SK-N-MC (cell line): ENCODE measurements at regions not wholly inside any gene's neighbourhood (a gene's known extent, or its start where the extent isn't known, plus 50 kb on each side); places are given as distances from the start of the nearest gene placed in this dataset.

ENCODE experiments used
- EZH2 ChIP-seq: fragments of 200-600 bp; sonication (generic); IDR thresholded peaks from one replicate; pipeline ENCODE4 v1.6.1; 2017; ENCODE audit warnings: antibody characterized with exemption
- FOXP2 ChIP-seq: optimal IDR thresholded peaks from 2 replicates; pipeline ENCODE3; 2011; ENCODE audit warnings: mild to moderate bottlenecking, moderate library complexity; ENCODE audit not compliant: insufficient read depth; ENCODE audit errors: extremely low read length, control extremely low read depth
- POLR2AphosphoS5 ChIP-seq: IDR thresholded peaks from 2 replicates; pipeline ENCODE4 v1.6.1; 2012; ENCODE audit warnings: mild to moderate bottlenecking, low read depth, low read length, borderline replicate concordance

GRCh38 chr13:44649104-44649428 lies 72.9 kb upstream of the TSC22D1 start:
- TF ChIP-seq EZH2 (no peak), POLR2AphosphoS5 (no peak), FOXP2 (no peak)
